HG03520 (cell line): ENCODE measurements at regions not wholly inside any gene's neighbourhood (a gene's known extent, or its start where the extent isn't known, plus 50 kb on each side); places are given as distances from the start of the nearest gene placed in this dataset.
"Not testable (repeated sequence)": the region's sequence is repeated elsewhere in the genome, so short reads cannot be mapped to it uniquely, and the experiment has no call there.

Source experiments
- ATAC-seq: cut with Tn5 transposase; IDR thresholded peaks from one replicate; pipeline ENCODE4 v1.9.1; 2021; ENCODE audit warnings: mild to moderate bottlenecking, moderate library complexity; ENCODE audit not compliant: unreplicated experiment

- no peak for ATAC-seq
Measured at GRCh38 chr1:157460381-157460780, 91.9 kb downstream of the FCRL5 start.

GRCh38 chr1:157457279-157457678 lies 95.0 kb downstream of the FCRL5 start:
- ATAC-seq = no peak

GRCh38 chr1:157455318-157455717 lies 97.0 kb downstream of the FCRL5 start:
- ATAC-seq = no peak

- no peak for ATAC-seq
Measured at GRCh38 chr1:157450106-157450505, 102.2 kb downstream of the FCRL5 start.

GRCh38 chr1:157448636-157449035 lies 103.7 kb downstream of the FCRL5 start:
- no peak for ATAC-seq

GRCh38 chr1:157446356-157446755 lies 106.0 kb downstream of the FCRL5 start:
- ATAC-seq = not testable (repeated sequence)

GRCh38 chr1:157445616-157446140 lies 106.6 kb downstream of the FCRL5 start:
- ATAC-seq = not testable (repeated sequence)

GRCh38 chr1:157442065-157442464 lies 110.2 kb downstream of the FCRL5 start:
- no peak for ATAC-seq

GRCh38 chr1:157439302-157439954 lies 112.9 kb downstream of the FCRL5 start:
- ATAC-seq = no peak

- ATAC-seq = no peak
Measured at GRCh38 chr1:157438613-157439012, 113.7 kb downstream of the FCRL5 start.

GRCh38 chr1:157438146-157438545 lies 114.2 kb downstream of the FCRL5 start:
- ATAC-seq = no peak

GRCh38 chr1:157437296-157437695 lies 115.0 kb downstream of the FCRL5 start:
- no peak for ATAC-seq

- ATAC-seq = no peak
Measured at GRCh38 chr1:157431751-157432150, 120.6 kb downstream of the FCRL5 start.

- ATAC-seq = no peak
Measured at GRCh38 chr1:157429601-157430240, 122.6 kb downstream of the FCRL5 start.

- ATAC-seq = not testable (repeated sequence)
Measured at GRCh38 chr1:157423764-157424163, 128.6 kb downstream of the FCRL5 start.

GRCh38 chr1:157419845-157420542 lies 132.3 kb downstream of the FCRL5 start:
- ATAC-seq = no peak

- no peak for ATAC-seq
Measured at GRCh38 chr1:157418659-157419058, 133.7 kb downstream of the FCRL5 start.

- ATAC-seq = no peak
Measured at GRCh38 chr1:157418231-157418630, 134.1 kb downstream of the FCRL5 start.

- ATAC-seq = no peak
Measured at GRCh38 chr1:157415661-157416060, 136.7 kb downstream of the FCRL5 start.

- ATAC-seq = no peak
Measured at GRCh38 chr1:157412308-157412707, 140.0 kb downstream of the FCRL5 start.

- no peak for ATAC-seq
Measured at GRCh38 chr1:157411769-157412168, 140.5 kb downstream of the FCRL5 start.

- no peak for ATAC-seq
Measured at GRCh38 chr1:157411064-157411463, 141.3 kb downstream of the FCRL5 start.
